Suprapubic skin (tissue), 3 donors: ENCODE measurements at regions not wholly inside any gene's neighbourhood (a gene's known extent, or its start where the extent isn't known, plus 50 kb on each side); places are given as distances from the start of the nearest gene placed in this dataset.
"Not testable (repeated sequence)": the region's sequence is repeated elsewhere in the genome, so short reads cannot be mapped to it uniquely, and the experiment has no call there.

Experiments used
- CTCF ChIP-seq, 2 donors: fragments of 200-600 bp in 1 of 2; fragments of 450-650 bp in 1 of 2; sonication (generic) in 1 of 2; IDR thresholded peaks; one replicate each; pipeline ENCODE4 v1.5.1; 2016 to 2019; ENCODE audit warnings: antibody characterized with exemption in 2 of 2, mild to moderate bottlenecking in 1 of 2, moderate library complexity in 1 of 2
- POLR2AphosphoS5 ChIP-seq, 3 donors: sonication (generic); formaldehyde crosslinking; IDR thresholded peaks; one replicate each; pipeline ENCODE4 v1.6.1; 2017; ENCODE audit warnings: antibody characterized with exemption in 3 of 3

GRCh38 chr2:107572890-107573289 is 253.8 kb upstream of the RGPD4 start:
- not testable (repeated sequence) for TF ChIP-seq CTCF, POLR2AphosphoS5 (IDR thresholded peaks at IDR 0.05)
